ENCODE measurements at regions not wholly inside any gene's neighbourhood (a gene's known extent, or its start where the extent isn't known, plus 50 kb on each side); places are given as distances from the start of the nearest gene placed in this dataset.

- H3K27ac ChIP-seq = no peak overlapping the region
- no peak overlapping the region for H3K4me3 ChIP-seq
- peak; percentile 86 for DNase-seq
- H3K4me1 ChIP-seq = no peaks in the 10 kb centered on the region
- in situ Hi-C loops (cut with MboI; ENCODE audit: low pct_ligation_motif_present in 1 of 4, low pct_unique_long_range_greater_than_20kb in 1 of 4, low sequenced_read_pairs in 3 of 4) (loop anchor here in 1 of 4 donors (25.0 kb wide), 1 partner anchor 106 kb away; the partner anchor contains the start of gene VPREB1), intact Hi-C loops (cut with DNase I; ENCODE audit: low total_unique reads) (no loop called here)
- TF ChIP-seq POLR2A (IDR thresholded peaks at IDR 0.05) = no peak
- no peak for TF ChIP-seq POLR2AphosphoS5 (IDR thresholded peaks at IDR 0.05)
- TF ChIP-seq CTCF (IDR thresholded peaks at IDR 0.05) = peak; percentile 61 to 88 (median 79)
- TF ChIP-seq EP300 (IDR thresholded peaks at IDR 0.05; ENCODE audit: low read depth) = no peak
- H3K36me3 ChIP-seq = no peaks in the 10 kb centered on the region
- H3K27me3 ChIP-seq = peaks cover 16% of the 10 kb centered on the region
- WGBS, 2 donors (ENCODE audit: low coverage in 1 of 2) = 69 to 96% methylated on average over 3 to 8 of the region's 8 CpGs
- H3K9me3 ChIP-seq = no peaks in the 10 kb centered on the region
These were observed 98.4 kb downstream of the VPREB1 start for GRCh38 chr22:22342697-22343580.

- H3K27me3 ChIP-seq = peaks cover 11% of the 10 kb centered on the region
- no peak for TF ChIP-seq POLR2AphosphoS5 (IDR thresholded peaks at IDR 0.05)
- TF ChIP-seq CTCF (IDR thresholded peaks at IDR 0.05) = no peak
- TF ChIP-seq EP300 (IDR thresholded peaks at IDR 0.05; ENCODE audit: low read depth) = no peak
- no peak for TF ChIP-seq POLR2A (IDR thresholded peaks at IDR 0.05)
- no peak overlapping the region for H3K4me3 ChIP-seq
- intact Hi-C loops (cut with DNase I; ENCODE audit: low total_unique reads) (no loop called here), in situ Hi-C loops (cut with MboI; ENCODE audit: low pct_ligation_motif_present in 1 of 4, low pct_unique_long_range_greater_than_20kb in 1 of 4, low sequenced_read_pairs in 3 of 4) (loop anchor here in 1 of 4 donors (25.0 kb wide), 1 partner anchor 106 kb away; the partner anchor contains the start of gene VPREB1)
- DNase-seq = peak; percentile 14
- H3K9me3 ChIP-seq = no peaks in the 10 kb centered on the region
- H3K27ac ChIP-seq = no peak overlapping the region
- H3K36me3 ChIP-seq = no peaks in the 10 kb centered on the region
- WGBS, 2 donors (ENCODE audit: low coverage in 1 of 2) = 41 to 100% methylated on average over 1 to 9 of the region's 9 CpGs
- no peaks in the 10 kb centered on the region for H3K4me1 ChIP-seq
These were observed 99.2 kb downstream of the VPREB1 start for GRCh38 chr22:22343581-22344296.

GRCh38 chr22:22344430-22344829 lies 99.8 kb downstream of the VPREB1 start:
- no peaks in the 10 kb centered on the region for H3K36me3 ChIP-seq
- intact Hi-C loops (cut with DNase I; ENCODE audit: low total_unique reads) (no loop called here), in situ Hi-C loops (cut with MboI; ENCODE audit: low pct_ligation_motif_present in 1 of 4, low pct_unique_long_range_greater_than_20kb in 1 of 4, low sequenced_read_pairs in 3 of 4) (loop anchor here in 1 of 4 donors (25.0 kb wide), 1 partner anchor 107 kb away; the partner anchor contains the start of gene VPREB1)
- peaks cover 11% of the 10 kb centered on the region for H3K27me3 ChIP-seq
- H3K4me3 ChIP-seq = no peak overlapping the region
- DNase-seq = no peak
- H3K9me3 ChIP-seq = no peaks in the 10 kb centered on the region
- no peak overlapping the region for H3K27ac ChIP-seq
- no peak for TF ChIP-seq CTCF (IDR thresholded peaks at IDR 0.05)
- no peak for TF ChIP-seq EP300 (IDR thresholded peaks at IDR 0.05; ENCODE audit: low read depth)
- no peak for TF ChIP-seq POLR2AphosphoS5 (IDR thresholded peaks at IDR 0.05)
- no peak for TF ChIP-seq POLR2A (IDR thresholded peaks at IDR 0.05)
- 61% methylated on average over 4 of the region's 5 CpGs; no CpG with 5 or more reads in 1 of the 2 donors for WGBS, 2 donors (ENCODE audit: low coverage in 1 of 2)
- H3K4me1 ChIP-seq = no peaks in the 10 kb centered on the region

- in situ Hi-C loops (cut with MboI; ENCODE audit: low pct_ligation_motif_present in 1 of 4, low pct_unique_long_range_greater_than_20kb in 1 of 4, low sequenced_read_pairs in 3 of 4) = loop anchor here in 1 of 4 donors (25.0 kb wide), 1 partner anchor 108 kb away; the partner anchor contains the start of gene VPREB1
These were observed 101.2 kb downstream of the VPREB1 start for GRCh38 chr22:22345781-22346180.

More at GRCh38 chr22:22345781-22346180, 101.2 kb downstream of the VPREB1 start:
- intact Hi-C loops (cut with DNase I; ENCODE audit: low total_unique reads) = no loop called here
- Histone ChIP-seq H3K36me3 (no peaks in the 10 kb centered on the region), H3K9me3 (no peaks in the 10 kb centered on the region), H3K4me1 (no peaks in the 10 kb centered on the region), H3K27ac (no peak overlapping the region), H3K4me3 (no peak overlapping the region), H3K27me3 (peaks cover 18% of the 10 kb centered on the region)
- TF ChIP-seq EP300 (IDR thresholded peaks at IDR 0.05; ENCODE audit: low read depth) (no peak), POLR2A (IDR thresholded peaks at IDR 0.05) (no peak), POLR2AphosphoS5 (IDR thresholded peaks at IDR 0.05) (no peak), CTCF (IDR thresholded peaks at IDR 0.05) (no peak)
- WGBS, 2 donors (ENCODE audit: low coverage in 1 of 2) = 73 to 87% methylated on average over 3 to 5 of the region's 5 CpGs
- no peak for DNase-seq

Measured in transverse colon (tissue), 4 donors.